Stimulated activated naive B cell treated with anti-CD40 and anti-IgM and Interleukin-4, amounts not matched to agents 10 μg/mL and 1 μg/mL and 100 μg/mL, for 72 hours (primary cell): ENCODE measurements at regions not wholly inside any gene's neighbourhood (a gene's known extent, or its start where the extent isn't known, plus 50 kb on each side); places are given as distances from the start of the nearest gene placed in this dataset.

Experiments
- ATAC-seq, 2 donors: fragments of 150-1000 bp; cut with Tn5 transposase; replicated peaks; 2 replicates each; pipeline ENCODE4 v1.10.0; 2021; ENCODE audit warnings: moderate library complexity in 1 of 2
- DNase-seq: peaks from one replicate; pipeline ENCODE4 v3.0.0; 2021
- H3K27ac Mint-ChIP-seq: one replicate; pipeline ENCODE4 v1.8.0; 2022; ENCODE audit warnings: mild to moderate bottlenecking, mixed read lengths
- H3K27me3 Mint-ChIP-seq, 2 donors: one replicate each; pipeline ENCODE4 v1.8.0; 2022; ENCODE audit warnings: mixed read lengths in 2 of 2
- H3K36me3 Mint-ChIP-seq, 2 donors: one replicate each; pipeline ENCODE4 v1.8.0; 2022; ENCODE audit warnings: mixed read lengths in 2 of 2, mild to moderate bottlenecking in 1 of 2
- H3K4me1 Mint-ChIP-seq, 2 donors: one replicate each; pipeline ENCODE4 v1.8.0; 2022; ENCODE audit warnings: mixed read lengths in 2 of 2, mild to moderate bottlenecking in 1 of 2
- H3K4me3 Mint-ChIP-seq, 2 donors: one replicate each; pipeline ENCODE4 v1.8.0; 2022; ENCODE audit warnings: mild to moderate bottlenecking in 2 of 2, mixed read lengths in 2 of 2, moderate library complexity in 1 of 2
- H3K9me3 Mint-ChIP-seq, 2 donors: one replicate each; pipeline ENCODE4 v1.8.0; 2022; ENCODE audit warnings: mixed read lengths in 2 of 2, mild to moderate bottlenecking in 1 of 2

DNA sequence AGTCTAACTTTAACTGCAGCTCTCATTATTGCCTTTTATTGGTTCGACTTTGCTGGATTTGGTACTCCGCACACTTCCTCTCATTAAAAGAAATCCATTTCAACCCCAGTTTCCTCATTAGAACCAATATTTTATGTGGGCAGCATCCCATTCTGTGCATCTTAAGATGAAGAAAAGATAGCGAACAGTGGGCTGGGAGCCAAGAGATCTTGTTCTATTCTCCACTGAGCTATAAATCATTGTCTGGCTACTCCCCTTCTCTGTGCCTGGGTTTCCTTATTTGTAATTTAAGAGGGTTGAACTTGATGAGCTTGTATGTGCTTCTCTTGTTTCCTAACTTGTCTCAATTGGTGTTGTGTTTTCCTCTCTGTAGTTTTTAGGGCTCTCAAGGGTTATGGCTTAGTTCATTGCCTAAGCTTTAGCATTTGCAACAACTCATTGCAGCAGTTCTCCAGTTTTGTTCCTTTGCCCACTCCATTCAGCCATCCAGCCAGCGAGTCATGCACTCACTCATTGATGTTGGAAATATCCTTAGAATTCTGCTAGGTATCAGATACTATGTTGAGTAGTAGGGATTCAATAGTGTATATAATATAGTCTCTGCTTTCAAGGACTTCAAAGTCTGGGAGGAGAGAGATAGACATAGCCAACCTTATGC is 273.3 kb upstream of the TNC start:
- no peaks in the 10 kb centered on the region for H3K9me3 Mint-ChIP-seq
- no peak for ATAC-seq
- no peak overlapping the region for H3K4me3 Mint-ChIP-seq
- H3K27me3 Mint-ChIP-seq = no peaks in the 10 kb centered on the region
- no peak for DNase-seq
- H3K4me1 Mint-ChIP-seq = no peaks in the 10 kb centered on the region
- H3K27ac Mint-ChIP-seq = no peak overlapping the region
- H3K36me3 Mint-ChIP-seq = no peaks in the 10 kb centered on the region

DNA sequence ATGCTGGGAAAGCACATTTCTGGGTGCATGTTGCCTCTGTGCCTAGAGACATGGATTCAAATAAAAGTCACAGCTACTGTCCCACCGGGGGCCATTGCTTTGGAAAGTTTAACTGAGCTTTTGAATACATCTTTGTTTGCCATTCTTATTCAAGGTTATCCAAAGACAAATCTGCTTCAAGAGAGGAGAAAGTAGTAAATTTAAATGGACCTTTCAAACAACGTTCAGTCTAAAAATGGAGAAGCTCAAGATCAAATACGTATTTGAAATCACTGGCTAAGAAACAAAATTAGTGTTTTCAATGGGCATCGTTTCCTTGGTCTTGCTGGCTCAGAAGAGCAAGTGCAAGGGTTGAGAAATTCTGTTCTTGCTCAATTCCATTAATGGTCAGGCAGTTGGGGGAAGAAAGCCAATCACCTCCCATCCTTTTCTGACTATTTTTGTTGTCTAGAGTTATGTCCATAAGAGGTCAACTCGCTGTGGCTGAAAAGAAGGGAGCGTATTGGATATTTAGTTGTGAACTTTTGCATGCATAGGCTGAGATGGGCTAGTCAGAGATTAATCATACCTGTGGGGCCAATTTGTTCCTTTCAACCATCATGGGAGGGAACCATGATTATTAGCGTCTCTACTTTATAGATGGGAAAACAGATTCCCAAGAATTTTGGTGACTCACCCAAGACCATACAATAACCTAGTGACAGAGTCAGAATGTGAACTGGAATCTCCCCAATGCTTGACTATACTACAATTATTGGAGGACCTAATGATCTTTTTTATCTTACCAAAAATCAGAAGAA is 276.2 kb upstream of the TNC start:
- no peak overlapping the region for H3K27ac Mint-ChIP-seq
- H3K36me3 Mint-ChIP-seq = no peaks in the 10 kb centered on the region
- H3K9me3 Mint-ChIP-seq = no peaks in the 10 kb centered on the region
- no peak overlapping the region for H3K4me3 Mint-ChIP-seq
- no peaks in the 10 kb centered on the region for H3K4me1 Mint-ChIP-seq
- DNase-seq = no peak
- H3K27me3 Mint-ChIP-seq = no peaks in the 10 kb centered on the region
- no peak for ATAC-seq

- ATAC-seq (no peak), DNase-seq (no peak)
- H3K4me3 Mint-ChIP-seq = no peak overlapping the region
- no peaks in the 10 kb centered on the region for H3K4me1 Mint-ChIP-seq
- no peaks in the 10 kb centered on the region for H3K36me3 Mint-ChIP-seq
- H3K27me3 Mint-ChIP-seq = no peaks in the 10 kb centered on the region
- H3K9me3 Mint-ChIP-seq = no peaks in the 10 kb centered on the region
- H3K27ac Mint-ChIP-seq = no peak overlapping the region
Observed at GRCh38 chr9:115395511-115396021, 277.6 kb upstream of the TNC start.

DNA sequence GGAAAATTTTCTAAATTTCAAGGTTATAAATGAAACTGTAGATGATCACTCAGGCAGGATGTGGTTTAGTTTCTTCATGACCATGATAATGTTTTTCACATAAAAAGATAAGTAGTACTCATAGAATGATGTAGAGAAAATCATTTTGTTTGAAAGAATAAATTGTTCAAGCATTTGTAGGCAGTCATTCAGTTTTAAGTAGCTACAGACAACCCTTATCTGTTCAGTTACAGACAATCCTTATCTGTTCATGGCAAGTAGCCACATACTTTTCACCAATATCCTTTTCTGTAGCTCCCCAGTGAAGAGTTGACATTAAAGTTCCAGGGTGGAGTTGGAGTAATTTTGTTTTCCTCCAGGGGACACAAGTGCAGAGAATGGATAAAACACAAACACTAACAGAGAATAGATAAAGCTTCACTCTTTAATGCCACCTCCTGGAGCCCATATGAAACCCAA is 278.1 kb upstream of the TNC start:
- no peak overlapping the region for H3K27ac Mint-ChIP-seq
- ATAC-seq = no peak

GRCh38 chr9:115397591-115398312 is 279.8 kb upstream of the TNC start:
- DNase-seq (no peak), ATAC-seq (no peak)
- Mint-ChIP-seq H3K27me3 (peaks cover 0 to 3% of the 10 kb centered on the region in 2 donors), H3K4me3 (no peak overlapping the region), H3K36me3 (no peaks in the 10 kb centered on the region), H3K27ac (no peak overlapping the region), H3K4me1 (no peaks in the 10 kb centered on the region), H3K9me3 (no peaks in the 10 kb centered on the region)

More for the DNA sequence above, 278.1 kb upstream of the TNC start:
- no peak for DNase-seq
- H3K27me3 Mint-ChIP-seq = peaks cover 0 to 3% of the 10 kb centered on the region in 2 donors
- H3K4me1 Mint-ChIP-seq = no peaks in the 10 kb centered on the region
- no peaks in the 10 kb centered on the region for H3K9me3 Mint-ChIP-seq
- H3K36me3 Mint-ChIP-seq = no peaks in the 10 kb centered on the region
- H3K4me3 Mint-ChIP-seq = no peak overlapping the region

- H3K4me1 Mint-ChIP-seq = no peaks in the 10 kb centered on the region
- H3K4me3 Mint-ChIP-seq = no peak overlapping the region
- no peak overlapping the region for H3K27ac Mint-ChIP-seq
- H3K36me3 Mint-ChIP-seq = no peaks in the 10 kb centered on the region
- ATAC-seq (no peak), DNase-seq (no peak)
- peaks cover 0 to 3% of the 10 kb centered on the region in 2 donors for H3K27me3 Mint-ChIP-seq
- H3K9me3 Mint-ChIP-seq = peaks cover 0 to 4% of the 10 kb centered on the region in 2 donors
Observed at GRCh38 chr9:115398313-115398650, 280.3 kb upstream of the TNC start.

DNA sequence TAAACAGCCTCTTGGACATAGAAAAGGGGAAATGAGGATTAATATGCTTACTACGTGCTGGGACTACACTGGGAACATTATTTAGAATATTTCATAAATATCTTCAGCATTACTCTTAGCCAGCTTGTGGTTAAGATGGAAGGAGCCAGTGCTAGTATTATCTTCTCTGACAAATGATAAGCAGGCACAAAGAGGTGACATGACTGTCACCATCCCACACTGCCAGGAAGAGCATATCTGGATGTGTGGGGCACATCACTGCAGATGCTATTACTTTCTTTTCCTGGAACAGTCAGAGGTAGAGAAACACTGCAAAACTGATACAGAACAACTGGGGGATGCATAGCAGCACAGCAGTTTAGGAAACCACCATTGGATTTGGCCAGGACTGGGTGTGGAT is 281.0 kb upstream of the TNC start:
- Mint-ChIP-seq H3K27ac (no peak overlapping the region), H3K36me3 (no peaks in the 10 kb centered on the region), H3K9me3 (peaks cover 0 to 4% of the 10 kb centered on the region in 2 donors), H3K27me3 (peaks cover 0 to 3% of the 10 kb centered on the region in 2 donors), H3K4me1 (no peaks in the 10 kb centered on the region), H3K4me3 (no peak overlapping the region)
- ATAC-seq = no peak
- no peak for DNase-seq

DNA sequence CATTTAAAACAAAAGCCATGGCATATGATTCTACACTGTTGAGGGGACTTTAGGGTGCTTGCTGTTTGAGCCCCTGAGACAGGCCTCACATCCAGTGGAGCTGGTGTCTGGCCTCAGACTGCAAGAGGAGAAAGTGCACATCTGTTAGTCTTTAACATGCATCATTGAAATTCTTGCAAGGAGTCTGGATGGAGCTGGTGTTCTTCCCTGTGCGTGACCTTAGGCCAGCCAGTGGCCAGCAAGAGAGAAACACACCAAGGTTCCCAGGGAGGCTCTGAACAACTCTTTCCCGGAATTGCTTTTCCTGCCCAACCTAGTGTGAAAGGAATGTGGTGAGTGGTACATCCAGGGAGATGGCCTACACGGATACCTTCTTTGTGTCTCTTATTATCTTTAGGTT is 282.8 kb upstream of the TNC start:
- peaks cover under 1 to 3% of the 10 kb centered on the region in 2 donors for H3K27me3 Mint-ChIP-seq
- ATAC-seq (no peak), DNase-seq (no peak)
- no peak overlapping the region for H3K4me3 Mint-ChIP-seq
- H3K9me3 Mint-ChIP-seq = peaks cover 0 to 4% of the 10 kb centered on the region in 2 donors
- H3K27ac Mint-ChIP-seq = no peak overlapping the region
- H3K4me1 Mint-ChIP-seq = no peaks in the 10 kb centered on the region
- no peaks in the 10 kb centered on the region for H3K36me3 Mint-ChIP-seq

DNA sequence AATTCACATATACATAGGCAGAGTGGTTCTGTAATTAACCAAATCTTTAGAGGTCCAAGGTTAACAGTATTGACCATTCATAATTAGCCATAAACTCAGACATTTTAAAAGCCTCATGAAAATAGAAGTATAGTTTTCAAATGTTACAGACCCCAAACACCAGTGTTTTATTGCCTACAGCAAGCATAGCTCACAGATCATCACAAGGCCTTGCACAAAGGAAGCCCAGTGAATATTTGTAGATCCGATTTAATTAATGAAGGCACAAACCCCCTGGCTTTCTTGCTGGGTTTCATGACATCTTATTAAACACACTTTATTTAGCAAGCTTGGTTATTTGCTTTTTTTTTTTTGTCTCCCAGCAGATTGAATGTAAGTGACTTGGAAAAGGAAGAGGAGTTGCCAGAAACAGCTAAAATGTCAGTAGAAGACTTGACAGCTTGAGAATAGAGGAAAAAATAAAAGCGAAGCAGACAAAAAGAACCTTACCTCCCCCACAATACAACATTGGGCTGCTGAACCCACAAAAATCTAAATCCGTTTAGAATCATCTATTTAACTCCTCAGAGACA is 283.9 kb upstream of the TNC start:
- Mint-ChIP-seq H3K4me3 (no peak overlapping the region), H3K27ac (no peak overlapping the region)
- ATAC-seq = no peak

DNA sequence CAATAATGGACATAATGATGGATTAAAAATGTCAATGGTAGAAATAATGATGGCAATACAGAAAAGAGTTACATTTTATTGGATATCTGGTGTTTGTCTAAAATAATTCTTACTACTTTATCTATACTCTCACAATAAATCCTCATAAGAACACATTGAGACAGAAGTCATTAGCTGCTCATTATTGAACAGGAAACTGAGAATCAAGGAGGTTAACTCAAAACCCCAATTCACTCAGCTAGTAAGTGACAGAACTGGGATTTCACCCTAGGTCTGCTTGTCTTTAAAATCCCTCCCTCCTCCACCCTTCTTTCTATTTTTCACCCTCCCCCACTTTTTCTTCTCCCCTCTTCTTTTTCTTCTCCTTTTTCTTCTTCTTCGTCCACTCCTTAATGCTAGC is 285.8 kb upstream of the TNC start:
- Mint-ChIP-seq H3K4me3 (no peak overlapping the region), H3K27ac (no peak overlapping the region), H3K9me3 (peaks cover 2 to 4% of the 10 kb centered on the region in 2 donors), H3K4me1 (no peaks in the 10 kb centered on the region), H3K27me3 (peaks cover 4 to 6% of the 10 kb centered on the region in 2 donors), H3K36me3 (no peaks in the 10 kb centered on the region)
- no peak for ATAC-seq
- DNase-seq = no peak

More for the DNA sequence above, 283.9 kb upstream of the TNC start:
- Mint-ChIP-seq H3K4me1 (no peaks in the 10 kb centered on the region), H3K9me3 (peaks cover 0 to 4% of the 10 kb centered on the region in 2 donors), H3K27me3 (peaks cover 3 to 6% of the 10 kb centered on the region in 2 donors), H3K36me3 (no peaks in the 10 kb centered on the region)
- no peak for DNase-seq

DNA sequence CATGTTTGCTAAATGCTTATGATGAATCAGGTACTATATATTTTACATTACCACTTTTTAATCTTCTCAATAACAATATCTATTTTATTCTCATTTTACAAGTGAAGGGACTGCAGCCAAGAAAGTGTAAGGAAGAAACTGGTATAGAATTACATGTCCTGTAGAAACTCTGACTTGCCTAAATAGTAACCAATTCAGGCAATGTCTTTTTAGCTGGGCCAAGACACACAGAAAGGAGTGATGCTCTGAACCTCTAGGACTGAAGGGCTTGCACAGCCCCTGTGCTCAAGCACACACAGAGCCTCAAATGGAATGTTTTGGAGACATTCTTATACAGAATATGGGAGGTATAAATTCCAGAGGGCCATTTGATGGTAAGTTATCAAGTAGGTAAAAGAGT is 286.4 kb upstream of the TNC start:
- Mint-ChIP-seq H3K4me3 (no peak overlapping the region), H3K36me3 (no peaks in the 10 kb centered on the region), H3K27ac (no peak overlapping the region), H3K9me3 (peaks cover 3 to 4% of the 10 kb centered on the region in 2 donors), H3K27me3 (peaks cover 6 to 7% of the 10 kb centered on the region in 2 donors), H3K4me1 (no peaks in the 10 kb centered on the region)
- DNase-seq (no peak), ATAC-seq (no peak)

- Mint-ChIP-seq H3K4me3 (no peak overlapping the region), H3K4me1 (peaks cover 9 to 11% of the 10 kb centered on the region in 2 donors), H3K27me3 (peaks cover 13 to 17% of the 10 kb centered on the region in 2 donors), H3K27ac (no peak overlapping the region), H3K9me3 (peaks cover 7 to 16% of the 10 kb centered on the region in 2 donors), H3K36me3 (peaks cover 0 to 2% of the 10 kb centered on the region in 2 donors)
- DNase-seq = no peak
- ATAC-seq = no peak
Observed at GRCh38 chr9:115411516-115411915, 293.6 kb upstream of the TNC start.

GRCh38 chr9:115411993-115412452 is 294.1 kb upstream of the TNC start:
- Mint-ChIP-seq H3K9me3 (peaks cover 7 to 16% of the 10 kb centered on the region in 2 donors), H3K27ac (no peak overlapping the region), H3K4me1 (peaks cover 9 to 11% of the 10 kb centered on the region in 2 donors), H3K4me3 (no peak overlapping the region), H3K36me3 (peaks cover 0 to 2% of the 10 kb centered on the region in 2 donors), H3K27me3 (peaks cover 13 to 17% of the 10 kb centered on the region in 2 donors)
- no peak for DNase-seq
- ATAC-seq = no peak

- no peak for DNase-seq
- ATAC-seq = no peak
- Mint-ChIP-seq H3K36me3 (peaks cover 0 to 2% of the 10 kb centered on the region in 2 donors), H3K9me3 (peaks cover 7 to 17% of the 10 kb centered on the region in 2 donors), H3K4me1 (peaks cover 9 to 11% of the 10 kb centered on the region in 2 donors), H3K27me3 (peaks cover 17 to 19% of the 10 kb centered on the region in 2 donors), H3K4me3 (no peak overlapping the region), H3K27ac (no peak overlapping the region)
Observed at GRCh38 chr9:115412656-115413055, 294.7 kb upstream of the TNC start.
